Gastrocnemius medialis (tissue), 4 donors: ENCODE measurements at regions not wholly inside any gene's neighbourhood (a gene's known extent, or its start where the extent isn't known, plus 50 kb on each side); places are given as distances from the start of the nearest gene placed in this dataset.

Experiments used
- POLR2A ChIP-seq, 2 donors: fragments of 450-650 bp; IDR thresholded peaks; one replicate each; pipeline ENCODE4 v1.6.1; 2017; ENCODE audit warnings: antibody characterized with exemption in 2 of 2, mild to moderate bottlenecking in 2 of 2, moderate library complexity in 2 of 2
- TF ChIP-seq, protein P1 (sequence below), 5 experiments: fragments of 450-650 bp in 3 of 5; fragments of 200-600 bp in 2 of 5; sonication (generic) in 2 of 5; IDR thresholded peaks in 4 of 5; conservative IDR thresholded peaks in 1 of 5; 1 replicate in 4 of 5; 2 replicates in 1 of 5; pipeline ENCODE4 v1.5.1; 2016 to 2019; ENCODE audit warnings: antibody characterized with exemption in 5 of 5, mild to moderate bottlenecking in 3 of 5, moderate library complexity in 3 of 5

DNA sequence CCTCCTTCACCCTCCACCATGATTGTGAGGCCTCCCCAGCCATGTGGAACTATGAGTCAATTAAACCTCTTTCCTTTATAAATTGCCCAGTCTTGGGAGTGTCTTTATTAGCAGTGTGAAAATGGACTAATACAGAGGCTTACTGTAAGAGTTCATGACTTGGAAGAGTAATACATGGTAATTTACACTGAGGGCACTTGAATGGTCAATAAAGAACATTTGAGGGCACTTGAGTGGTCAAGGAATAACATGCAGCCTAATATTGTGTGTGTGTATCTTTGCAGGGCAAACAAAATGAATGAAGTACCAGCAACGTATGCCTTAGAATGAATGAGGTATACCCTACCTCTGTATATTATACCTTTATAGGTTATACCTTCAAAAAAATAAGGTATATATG is 190.4 kb upstream of the SOX11 start:
- TF ChIP-seq, protein P1, sequence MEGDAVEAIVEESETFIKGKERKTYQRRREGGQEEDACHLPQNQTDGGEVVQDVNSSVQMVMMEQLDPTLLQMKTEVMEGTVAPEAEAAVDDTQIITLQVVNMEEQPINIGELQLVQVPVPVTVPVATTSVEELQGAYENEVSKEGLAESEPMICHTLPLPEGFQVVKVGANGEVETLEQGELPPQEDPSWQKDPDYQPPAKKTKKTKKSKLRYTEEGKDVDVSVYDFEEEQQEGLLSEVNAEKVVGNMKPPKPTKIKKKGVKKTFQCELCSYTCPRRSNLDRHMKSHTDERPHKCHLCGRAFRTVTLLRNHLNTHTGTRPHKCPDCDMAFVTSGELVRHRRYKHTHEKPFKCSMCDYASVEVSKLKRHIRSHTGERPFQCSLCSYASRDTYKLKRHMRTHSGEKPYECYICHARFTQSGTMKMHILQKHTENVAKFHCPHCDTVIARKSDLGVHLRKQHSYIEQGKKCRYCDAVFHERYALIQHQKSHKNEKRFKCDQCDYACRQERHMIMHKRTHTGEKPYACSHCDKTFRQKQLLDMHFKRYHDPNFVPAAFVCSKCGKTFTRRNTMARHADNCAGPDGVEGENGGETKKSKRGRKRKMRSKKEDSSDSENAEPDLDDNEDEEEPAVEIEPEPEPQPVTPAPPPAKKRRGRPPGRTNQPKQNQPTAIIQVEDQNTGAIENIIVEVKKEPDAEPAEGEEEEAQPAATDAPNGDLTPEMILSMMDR (IDR thresholded peaks at IDR 0.05 in 4 of 5, conservative IDR thresholded peaks at IDR 0.05 in 1 of 5): no peak
- no peak for TF ChIP-seq POLR2A (IDR thresholded peaks at IDR 0.05)
